ENCODE measurements at regions not wholly inside any gene's neighbourhood (a gene's known extent, or its start where the extent isn't known, plus 50 kb on each side); places are given as distances from the start of the nearest gene placed in this dataset.
A peak's percentile ranks its signal among the peaks of the same experiment; 100 is the strongest.

DNA sequence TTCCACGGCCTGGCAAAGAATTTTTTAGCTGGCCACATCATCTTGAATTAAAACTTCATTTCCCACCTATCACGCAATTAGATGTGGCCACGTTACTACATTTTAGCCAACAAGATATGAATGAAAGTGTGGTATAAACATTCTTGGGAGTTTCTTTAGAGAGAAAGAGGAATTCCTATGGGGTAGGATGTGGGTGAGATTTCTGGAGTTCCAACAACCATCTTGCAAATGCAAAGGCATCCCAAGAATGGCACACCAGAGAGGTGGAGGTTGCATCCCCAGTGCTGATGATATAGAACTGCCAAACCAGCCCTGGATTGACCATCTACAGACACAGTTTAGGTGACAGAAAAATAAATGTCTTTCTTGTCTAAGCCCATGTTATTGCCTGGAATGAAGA, 66.3 kb upstream of the AKAP13 start:
- peaks cover 0 to 12% of the 10 kb centered on the region in 2 donors for H3K27me3 ChIP-seq (ENCODE audit: control insufficient read depth in 1 of 2, insufficient read depth in 2 of 2, low read length in 2 of 2)
- H3K36me3 ChIP-seq (ENCODE audit: insufficient read depth, low read length), result no peaks in the 10 kb centered on the region
- no peaks in the 10 kb centered on the region for H3K9me3 ChIP-seq (ENCODE audit: low read length)
- H3K4me1 ChIP-seq (ENCODE audit: insufficient read depth, low read length), result peaks cover 22% of the 10 kb centered on the region
- H3K27ac ChIP-seq (ENCODE audit: low read depth, low read length), result no peak overlapping the region
- no peak overlapping the region for H3K9ac ChIP-seq (ENCODE audit: low read length)
- H3K4me3 ChIP-seq (ENCODE audit: low read depth in 1 of 2, low read length in 2 of 2), result no peak overlapping the region

DNA sequence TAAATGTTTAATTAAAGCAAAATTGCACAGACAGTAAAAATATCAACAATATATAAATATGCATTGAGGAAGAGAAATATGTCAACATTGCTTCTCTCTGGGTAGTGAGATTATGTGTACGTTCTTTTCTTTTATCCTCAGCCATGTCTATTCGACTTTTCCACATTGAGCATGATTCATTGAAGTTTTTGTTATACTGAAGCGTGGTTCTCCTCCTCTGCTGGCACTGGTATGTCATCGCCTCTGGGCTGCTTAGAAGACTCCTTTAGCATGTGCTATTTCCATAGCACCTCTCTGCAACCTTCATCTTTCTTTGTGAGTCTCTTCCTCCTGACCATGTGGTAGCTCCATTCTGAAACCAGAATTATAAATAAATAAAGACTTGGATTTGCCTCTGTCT, 65.8 kb upstream of the AKAP13 start:
- Histone ChIP-seq H3K9me3 (ENCODE audit: low read length) (no peaks in the 10 kb centered on the region), H3K9ac (ENCODE audit: low read length) (no peak overlapping the region), H3K4me1 (ENCODE audit: insufficient read depth, low read length) (peaks cover 22% of the 10 kb centered on the region), H3K27me3 (ENCODE audit: control insufficient read depth in 1 of 2, insufficient read depth in 2 of 2, low read length in 2 of 2) (peaks cover 0 to 12% of the 10 kb centered on the region in 2 donors), H3K4me3 (ENCODE audit: low read depth in 1 of 2, low read length in 2 of 2) (no peak overlapping the region), H3K27ac (ENCODE audit: low read depth, low read length) (no peak overlapping the region), H3K36me3 (ENCODE audit: insufficient read depth, low read length) (no peaks in the 10 kb centered on the region)

DNA sequence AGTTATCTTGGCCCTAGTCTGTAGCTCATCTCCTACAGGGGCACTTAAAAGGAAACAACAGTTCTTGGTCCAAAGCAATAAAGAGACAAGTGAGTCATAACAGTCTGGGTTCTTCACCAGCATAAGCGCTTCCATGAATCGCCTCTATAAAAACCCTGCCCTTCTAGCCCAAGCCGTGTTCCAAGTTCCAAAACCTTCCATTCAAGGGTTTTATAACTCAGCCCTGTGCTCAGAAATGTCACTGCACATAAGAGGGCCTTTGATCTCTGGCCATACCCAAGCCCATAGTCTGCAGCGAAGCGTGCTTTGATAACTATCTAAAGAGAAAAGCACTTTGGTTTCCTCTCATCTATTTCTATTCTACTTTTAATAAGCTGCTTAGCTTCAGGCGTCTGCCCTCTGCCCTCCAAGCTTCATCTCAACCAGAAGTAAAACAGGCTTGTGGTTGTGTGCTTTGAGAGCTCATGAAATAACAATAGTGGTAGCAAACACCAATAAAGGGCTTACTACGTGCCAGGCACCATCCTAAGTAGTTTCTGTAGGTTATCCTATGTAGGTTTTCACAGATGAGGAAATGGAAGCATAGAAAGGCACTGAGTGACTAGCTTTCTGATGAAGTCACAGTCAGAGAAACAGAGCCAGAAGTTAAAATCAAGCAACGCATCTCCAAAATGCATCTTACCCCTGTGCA, 64.0 kb upstream of the AKAP13 start:
- H3K36me3 ChIP-seq (ENCODE audit: insufficient read depth, low read length), result no peaks in the 10 kb centered on the region
- no peaks in the 10 kb centered on the region for H3K9me3 ChIP-seq (ENCODE audit: low read length)
- H3K4me3 ChIP-seq (ENCODE audit: low read depth in 1 of 2, low read length in 2 of 2), result peak overlapping the region in 1 of 2 donors; percentile 6
- H3K9ac ChIP-seq (ENCODE audit: low read length), result no peak overlapping the region
- H3K27ac ChIP-seq (ENCODE audit: low read depth, low read length), result peak overlapping the region; percentile 8
- H3K4me1 ChIP-seq (ENCODE audit: insufficient read depth, low read length), result peaks cover 22% of the 10 kb centered on the region
- peaks cover 0 to 12% of the 10 kb centered on the region in 2 donors for H3K27me3 ChIP-seq (ENCODE audit: control insufficient read depth in 1 of 2, insufficient read depth in 2 of 2, low read length in 2 of 2)

DNA sequence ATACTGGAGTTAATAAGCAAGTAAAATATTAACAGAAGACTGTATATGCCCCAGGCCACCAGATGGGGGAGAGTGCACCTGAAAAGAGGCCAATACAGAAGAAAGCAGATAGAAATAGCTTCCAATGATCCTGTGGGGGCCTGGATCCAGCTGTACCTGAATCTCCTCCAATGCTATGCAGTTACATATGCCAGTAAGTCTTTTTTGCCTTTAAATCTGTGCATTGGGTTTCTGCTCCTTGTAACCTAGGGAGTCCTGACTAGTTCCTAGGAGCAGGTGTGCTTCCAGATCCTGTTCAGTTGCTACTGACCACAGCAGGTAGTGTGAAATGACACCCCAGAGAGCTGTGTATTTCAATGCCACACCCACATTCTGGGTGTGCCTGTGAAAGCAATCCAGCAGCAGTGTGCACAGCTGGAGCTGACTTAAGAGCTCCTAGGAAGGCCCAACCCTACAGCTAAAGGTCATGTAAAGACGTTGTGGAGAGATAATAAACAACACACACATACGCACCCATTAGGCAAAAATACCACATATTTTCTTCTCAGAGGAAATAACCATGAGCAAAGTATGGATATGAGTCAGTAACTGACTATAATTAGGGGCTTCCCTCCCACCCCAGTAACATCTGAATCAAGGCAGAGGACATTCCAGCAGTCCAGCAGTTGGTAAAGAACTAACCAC, 62.2 kb upstream of the AKAP13 start:
- H3K9me3 ChIP-seq (ENCODE audit: low read length), result peaks cover 9% of the 10 kb centered on the region
- no peak overlapping the region for H3K9ac ChIP-seq (ENCODE audit: low read length)
- no peak overlapping the region for H3K4me3 ChIP-seq (ENCODE audit: low read depth in 1 of 2, low read length in 2 of 2)
- peaks cover 22% of the 10 kb centered on the region for H3K4me1 ChIP-seq (ENCODE audit: insufficient read depth, low read length)
- H3K36me3 ChIP-seq (ENCODE audit: insufficient read depth, low read length), result no peaks in the 10 kb centered on the region
- peaks cover 0 to 12% of the 10 kb centered on the region in 2 donors for H3K27me3 ChIP-seq (ENCODE audit: control insufficient read depth in 1 of 2, insufficient read depth in 2 of 2, low read length in 2 of 2)
- H3K27ac ChIP-seq (ENCODE audit: low read depth, low read length), result no peak overlapping the region

DNA sequence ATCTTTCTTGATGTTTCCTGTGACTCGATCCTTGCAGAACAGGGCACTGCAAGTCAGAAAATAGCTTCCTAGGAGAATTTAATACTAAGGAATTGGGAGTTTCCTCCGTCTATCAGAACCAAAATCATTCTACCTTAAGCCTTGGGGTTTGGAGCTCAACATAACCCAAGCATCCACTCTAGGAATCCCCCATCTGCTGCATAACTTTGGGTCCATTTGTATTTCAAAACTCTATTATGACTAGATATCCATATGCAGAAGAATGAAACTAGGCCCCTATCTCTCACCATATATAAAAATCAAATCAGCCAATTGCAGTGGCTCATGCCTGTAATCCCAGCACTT, 61.7 kb upstream of the AKAP13 start:
- Histone ChIP-seq H3K36me3 (ENCODE audit: insufficient read depth, low read length) (no peaks in the 10 kb centered on the region), H3K9ac (ENCODE audit: low read length) (no peak overlapping the region), H3K27ac (ENCODE audit: low read depth, low read length) (no peak overlapping the region), H3K27me3 (ENCODE audit: control insufficient read depth in 1 of 2, insufficient read depth in 2 of 2, low read length in 2 of 2) (peaks cover 0 to 12% of the 10 kb centered on the region in 2 donors), H3K4me3 (ENCODE audit: low read depth in 1 of 2, low read length in 2 of 2) (no peak overlapping the region), H3K9me3 (ENCODE audit: low read length) (peaks cover 9% of the 10 kb centered on the region), H3K4me1 (ENCODE audit: insufficient read depth, low read length) (peaks cover 22% of the 10 kb centered on the region)

DNA sequence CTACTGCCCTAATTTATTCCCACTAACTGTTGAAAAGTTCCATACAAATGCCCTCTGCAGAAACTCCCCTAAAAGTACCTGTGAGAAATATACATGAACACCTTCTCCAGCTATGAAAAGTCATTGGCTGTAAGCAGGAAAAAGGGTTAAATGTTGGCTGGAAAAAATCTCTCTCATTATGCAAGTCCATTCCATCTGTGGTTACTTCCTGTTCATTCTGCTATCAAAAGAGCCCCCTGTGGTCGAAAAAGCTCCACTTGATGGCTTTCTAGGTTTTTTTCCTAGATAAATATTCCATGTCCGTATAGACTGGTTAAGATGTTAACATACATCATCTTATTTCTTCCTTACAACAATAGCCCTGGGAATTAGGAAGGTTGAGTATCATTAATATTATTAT, 56.2 kb upstream of the AKAP13 start:
- Histone ChIP-seq H3K27me3 (ENCODE audit: control insufficient read depth in 1 of 2, insufficient read depth in 2 of 2, low read length in 2 of 2) (no peaks in the 10 kb centered on the region), H3K9me3 (ENCODE audit: low read length) (peaks cover 9% of the 10 kb centered on the region), H3K36me3 (ENCODE audit: insufficient read depth, low read length) (no peaks in the 10 kb centered on the region), H3K27ac (ENCODE audit: low read depth, low read length) (no peak overlapping the region), H3K4me3 (ENCODE audit: low read depth in 1 of 2, low read length in 2 of 2) (no peak overlapping the region), H3K4me1 (ENCODE audit: insufficient read depth, low read length) (no peaks in the 10 kb centered on the region), H3K9ac (ENCODE audit: low read length) (no peak overlapping the region)

DNA sequence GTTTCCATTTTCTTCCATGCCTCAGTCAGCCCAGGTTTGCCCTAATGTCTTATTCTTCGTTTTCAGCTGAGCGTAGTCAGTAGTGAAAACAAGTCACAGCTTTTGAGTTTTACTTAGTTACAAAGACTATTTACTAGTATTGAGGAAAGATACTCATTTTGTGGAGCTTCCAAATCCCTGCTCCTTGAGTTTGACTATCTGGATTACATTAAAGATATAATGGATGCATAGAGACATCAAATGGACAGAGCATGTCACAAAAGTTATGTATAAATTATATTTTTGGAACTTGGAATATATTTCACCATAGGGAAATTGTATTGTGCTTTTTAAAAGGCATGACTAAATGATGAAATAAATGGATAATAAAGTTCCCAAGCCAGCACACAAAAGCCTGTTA, 54.6 kb upstream of the AKAP13 start:
- H3K4me1 ChIP-seq (ENCODE audit: insufficient read depth, low read length), result peaks cover 8% of the 10 kb centered on the region
- H3K4me3 ChIP-seq (ENCODE audit: low read depth in 1 of 2, low read length in 2 of 2), result no peak overlapping the region
- H3K9me3 ChIP-seq (ENCODE audit: low read length), result peaks cover 9% of the 10 kb centered on the region
- H3K27me3 ChIP-seq (ENCODE audit: control insufficient read depth in 1 of 2, insufficient read depth in 2 of 2, low read length in 2 of 2), result no peaks in the 10 kb centered on the region
- H3K36me3 ChIP-seq (ENCODE audit: insufficient read depth, low read length), result no peaks in the 10 kb centered on the region
- H3K27ac ChIP-seq (ENCODE audit: low read depth, low read length), result no peak overlapping the region
- H3K9ac ChIP-seq (ENCODE audit: low read length), result no peak overlapping the region

DNA sequence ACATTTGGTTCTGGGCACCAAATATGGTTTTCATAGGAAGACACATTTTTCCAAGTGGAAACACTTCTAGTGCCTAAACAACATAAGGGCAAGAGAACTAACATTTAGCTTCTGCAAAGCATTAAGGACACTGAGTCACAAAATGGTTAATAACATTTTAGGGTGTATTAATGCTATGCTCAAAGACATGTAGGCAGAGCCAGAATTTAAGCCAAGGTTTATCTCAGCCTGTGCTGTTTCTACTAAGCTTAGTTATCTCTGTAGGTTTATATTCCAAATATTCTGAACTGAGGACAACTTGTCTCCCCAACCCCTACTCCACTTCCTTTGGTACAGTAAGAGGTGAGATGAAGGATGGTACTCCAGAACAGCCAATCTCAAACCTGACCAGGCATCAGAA, 54.1 kb upstream of the AKAP13 start:
- Histone ChIP-seq H3K4me3 (ENCODE audit: low read depth in 1 of 2, low read length in 2 of 2) (no peak overlapping the region), H3K4me1 (ENCODE audit: insufficient read depth, low read length) (peaks cover 13% of the 10 kb centered on the region), H3K9me3 (ENCODE audit: low read length) (peaks cover 9% of the 10 kb centered on the region), H3K9ac (ENCODE audit: low read length) (no peak overlapping the region), H3K36me3 (ENCODE audit: insufficient read depth, low read length) (no peaks in the 10 kb centered on the region), H3K27ac (ENCODE audit: low read depth, low read length) (no peak overlapping the region), H3K27me3 (ENCODE audit: control insufficient read depth in 1 of 2, insufficient read depth in 2 of 2, low read length in 2 of 2) (no peaks in the 10 kb centered on the region)

DNA sequence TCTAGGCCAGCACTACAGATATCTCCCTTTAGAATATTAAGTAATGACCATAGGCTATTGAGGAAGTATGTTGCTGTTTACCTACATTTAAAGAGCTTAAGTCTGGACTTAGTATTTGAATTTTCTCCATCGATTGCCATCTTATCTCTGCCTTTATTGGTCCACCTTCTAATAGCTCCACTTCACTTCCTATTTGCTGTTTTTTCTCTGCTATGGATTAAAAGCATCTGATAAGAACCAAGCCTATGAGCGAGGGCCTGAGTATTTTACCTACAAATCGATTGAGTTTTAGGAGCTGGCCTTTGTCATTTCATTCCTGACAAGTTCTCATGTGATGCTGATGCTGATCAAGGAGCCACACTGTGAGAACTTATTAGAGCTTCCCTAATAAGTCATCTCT, 52.6 kb upstream of the AKAP13 start:
- no peak overlapping the region for H3K4me3 ChIP-seq (ENCODE audit: low read depth in 1 of 2, low read length in 2 of 2)
- peaks cover 19% of the 10 kb centered on the region for H3K4me1 ChIP-seq (ENCODE audit: insufficient read depth, low read length)
- H3K9ac ChIP-seq (ENCODE audit: low read length), result no peak overlapping the region
- H3K27me3 ChIP-seq (ENCODE audit: control insufficient read depth in 1 of 2, insufficient read depth in 2 of 2, low read length in 2 of 2), result no peaks in the 10 kb centered on the region
- H3K27ac ChIP-seq (ENCODE audit: low read depth, low read length), result no peak overlapping the region
- H3K9me3 ChIP-seq (ENCODE audit: low read length), result peaks cover under 1% of the 10 kb centered on the region
- no peaks in the 10 kb centered on the region for H3K36me3 ChIP-seq (ENCODE audit: insufficient read depth, low read length)

DNA sequence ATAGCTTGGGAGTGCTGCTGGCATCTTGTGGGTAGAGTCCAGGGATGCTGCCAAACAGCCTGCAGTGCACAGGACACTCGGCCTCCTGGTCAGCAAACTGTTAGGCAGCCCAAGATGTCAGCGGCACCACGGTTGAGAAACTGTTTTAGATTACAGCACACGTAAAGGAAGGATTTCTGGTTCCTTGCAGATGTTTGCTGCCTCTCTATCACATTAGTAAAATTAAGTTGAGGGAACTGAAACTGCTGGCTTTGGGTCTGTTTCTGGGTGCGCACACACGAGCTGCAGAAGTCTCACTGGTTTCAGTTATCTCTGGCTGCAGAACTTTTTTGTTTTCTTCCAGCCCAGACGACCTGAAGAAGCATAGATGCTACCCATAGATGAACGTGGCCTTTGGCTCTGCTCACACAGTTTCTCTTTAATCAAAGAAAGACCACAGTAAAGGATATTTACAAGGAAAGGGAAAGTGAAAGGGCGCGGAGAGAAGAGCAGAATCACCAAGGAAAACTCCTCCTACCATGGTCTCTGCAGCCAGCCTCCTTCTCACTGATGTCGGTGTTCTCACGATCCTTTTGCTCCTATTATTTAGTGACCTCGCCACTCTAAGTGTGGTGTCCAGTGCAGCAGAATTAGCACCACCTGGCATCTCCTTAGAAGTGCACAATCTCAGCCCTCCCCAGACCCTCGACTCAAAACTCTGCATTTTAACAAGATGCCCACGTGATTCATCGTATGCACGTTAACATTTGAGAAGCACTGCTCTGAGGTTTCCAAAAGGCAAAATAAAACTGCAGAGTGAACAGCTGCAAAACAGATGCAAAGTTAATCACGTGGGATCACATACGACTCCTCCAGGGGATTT, 50.6 kb upstream of the AKAP13 start:
- H3K4me3 ChIP-seq (ENCODE audit: low read depth in 1 of 2, low read length in 2 of 2), result peak overlapping the region; percentile 12 to 70
- H3K27me3 ChIP-seq (ENCODE audit: control insufficient read depth in 1 of 2, insufficient read depth in 2 of 2, low read length in 2 of 2), result no peaks in the 10 kb centered on the region
- H3K4me1 ChIP-seq (ENCODE audit: insufficient read depth, low read length), result peaks cover 19% of the 10 kb centered on the region
- H3K27ac ChIP-seq (ENCODE audit: low read depth, low read length), result peak overlapping the region; percentile 54
- no peaks in the 10 kb centered on the region for H3K36me3 ChIP-seq (ENCODE audit: insufficient read depth, low read length)
- no peaks in the 10 kb centered on the region for H3K9me3 ChIP-seq (ENCODE audit: low read length)
- H3K9ac ChIP-seq (ENCODE audit: low read length), result peak overlapping the region; percentile 31

All from muscle layer of colon (tissue), 2 donors.